Suprapubic skin (tissue), 4 donors: ENCODE measurements at regions not wholly inside any gene's neighbourhood (a gene's known extent, or its start where the extent isn't known, plus 50 kb on each side); places are given as distances from the start of the nearest gene placed in this dataset.

Source experiments
- DNase-seq, 2 donors: peaks; one replicate each; pipeline ENCODE4 v3.0.0-alpha.2; 2019; ENCODE audit warnings: low spot score in 2 of 2
- H3K27ac ChIP-seq: fragments of 200-600 bp; sonication (generic); one replicate; pipeline ENCODE4 v1.5.1; 2019
- H3K27me3 ChIP-seq: fragments of 200-600 bp; sonication (generic); one replicate; pipeline ENCODE4 v1.5.1; 2019
- H3K36me3 ChIP-seq: fragments of 200-600 bp; sonication (generic); one replicate; pipeline ENCODE4 v1.5.1; 2019
- H3K4me1 ChIP-seq: fragments of 200-600 bp; sonication (generic); one replicate; pipeline ENCODE4 v1.5.1; 2019
- H3K4me3 ChIP-seq: fragments of 200-600 bp; sonication (generic); one replicate; pipeline ENCODE4 v1.5.1; 2019; ENCODE audit warnings: mild to moderate bottlenecking
- H3K9me3 ChIP-seq: fragments of 200-600 bp; sonication (generic); one replicate; pipeline ENCODE4 v1.5.1; 2019
- EP300 ChIP-seq: sonication (generic); formaldehyde crosslinking; IDR thresholded peaks from one replicate; pipeline ENCODE4 v1.6.1; 2017; ENCODE audit warnings: antibody characterized with exemption
- POLR2A ChIP-seq, 2 donors: fragments of 450-650 bp; IDR thresholded peaks; one replicate each; pipeline ENCODE4 v1.6.1; 2017; ENCODE audit warnings: antibody characterized with exemption in 2 of 2, mild to moderate bottlenecking in 2 of 2, moderate library complexity in 2 of 2
- POLR2AphosphoS5 ChIP-seq, 3 donors: sonication (generic); formaldehyde crosslinking; IDR thresholded peaks; one replicate each; pipeline ENCODE4 v1.6.1; 2017; ENCODE audit warnings: antibody characterized with exemption in 3 of 3
- WGBS: methylation state at CpG from one replicate; pipeline ENCODE4 v1.1.5; 2018; 5-methylcytosine and 5-hydroxymethylcytosine counted together
- TF ChIP-seq, protein P1 (sequence below), 2 donors: fragments of 200-600 bp in 1 of 2; fragments of 450-650 bp in 1 of 2; sonication (generic) in 1 of 2; IDR thresholded peaks; one replicate each; pipeline ENCODE4 v1.5.1; 2016 to 2019; ENCODE audit warnings: antibody characterized with exemption in 2 of 2, mild to moderate bottlenecking in 1 of 2, moderate library complexity in 1 of 2

DNA sequence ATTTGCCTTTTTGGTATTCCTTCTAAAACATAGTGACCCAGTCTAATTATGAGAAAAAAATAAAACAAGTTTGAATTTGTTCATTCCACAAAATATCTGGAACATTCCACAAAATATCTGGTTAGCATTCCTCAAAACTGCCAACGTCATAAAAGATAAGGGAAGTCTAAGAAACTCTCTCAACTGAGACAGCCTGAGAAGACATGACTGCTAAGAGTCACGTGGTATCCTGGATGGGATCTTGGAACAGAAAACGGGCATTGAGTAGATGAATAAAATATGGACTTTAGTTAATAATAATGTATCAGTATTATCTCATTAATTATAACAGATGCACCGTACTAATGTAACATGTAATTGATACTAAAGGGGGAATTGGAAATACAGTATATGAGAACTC lies 280.9 kb downstream of the ARAP2 start:
- H3K4me1 ChIP-seq, result no peaks in the 10 kb centered on the region
- no peaks in the 10 kb centered on the region for H3K36me3 ChIP-seq
- H3K4me3 ChIP-seq, result no peak overlapping the region
- DNase-seq, result no peak
- TF ChIP-seq EP300 (no peak), POLR2AphosphoS5 (IDR thresholded peaks at IDR 0.05) (no peak), POLR2A (IDR thresholded peaks at IDR 0.05) (no peak)
- TF ChIP-seq, protein P1, sequence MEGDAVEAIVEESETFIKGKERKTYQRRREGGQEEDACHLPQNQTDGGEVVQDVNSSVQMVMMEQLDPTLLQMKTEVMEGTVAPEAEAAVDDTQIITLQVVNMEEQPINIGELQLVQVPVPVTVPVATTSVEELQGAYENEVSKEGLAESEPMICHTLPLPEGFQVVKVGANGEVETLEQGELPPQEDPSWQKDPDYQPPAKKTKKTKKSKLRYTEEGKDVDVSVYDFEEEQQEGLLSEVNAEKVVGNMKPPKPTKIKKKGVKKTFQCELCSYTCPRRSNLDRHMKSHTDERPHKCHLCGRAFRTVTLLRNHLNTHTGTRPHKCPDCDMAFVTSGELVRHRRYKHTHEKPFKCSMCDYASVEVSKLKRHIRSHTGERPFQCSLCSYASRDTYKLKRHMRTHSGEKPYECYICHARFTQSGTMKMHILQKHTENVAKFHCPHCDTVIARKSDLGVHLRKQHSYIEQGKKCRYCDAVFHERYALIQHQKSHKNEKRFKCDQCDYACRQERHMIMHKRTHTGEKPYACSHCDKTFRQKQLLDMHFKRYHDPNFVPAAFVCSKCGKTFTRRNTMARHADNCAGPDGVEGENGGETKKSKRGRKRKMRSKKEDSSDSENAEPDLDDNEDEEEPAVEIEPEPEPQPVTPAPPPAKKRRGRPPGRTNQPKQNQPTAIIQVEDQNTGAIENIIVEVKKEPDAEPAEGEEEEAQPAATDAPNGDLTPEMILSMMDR (IDR thresholded peaks at IDR 0.05), result no peak
- H3K9me3 ChIP-seq, result no peaks in the 10 kb centered on the region
- no peaks in the 10 kb centered on the region for H3K27me3 ChIP-seq
- 84% methylated on average over 4 of the region's 4 CpGs for WGBS
- H3K27ac ChIP-seq, result no peak overlapping the region

DNA sequence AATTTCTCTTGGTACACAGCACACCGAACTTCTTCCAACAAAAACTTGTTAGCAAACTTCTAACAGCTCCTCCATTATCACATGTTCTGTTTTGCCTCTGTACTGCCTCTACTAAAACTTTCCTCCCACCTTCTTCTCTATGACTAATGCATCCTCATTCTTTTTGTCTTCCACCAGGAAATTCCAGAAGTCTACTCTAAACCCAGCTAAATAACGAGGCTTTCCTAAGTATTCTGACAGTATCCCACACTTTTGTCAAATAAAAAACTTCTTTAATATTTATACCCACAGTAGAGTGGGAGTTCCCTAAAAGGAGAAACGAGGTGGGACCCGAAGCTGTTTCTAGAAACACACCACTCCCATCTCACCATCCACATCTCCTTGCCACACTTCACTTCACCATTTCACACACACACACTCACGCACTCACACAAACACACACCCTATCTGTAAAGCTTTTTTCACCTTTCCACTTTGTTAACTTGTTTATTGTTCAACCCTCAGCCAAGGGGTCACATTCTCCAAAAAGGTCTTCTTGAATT lies 280.3 kb downstream of the ARAP2 start:
- 73% methylated on average over 5 of the region's 5 CpGs for WGBS
- H3K9me3 ChIP-seq, result no peaks in the 10 kb centered on the region
- TF ChIP-seq, protein P1 (IDR thresholded peaks at IDR 0.05), result no peak
- TF ChIP-seq EP300 (no peak), POLR2A (IDR thresholded peaks at IDR 0.05) (no peak), POLR2AphosphoS5 (IDR thresholded peaks at IDR 0.05) (no peak)

DNA sequence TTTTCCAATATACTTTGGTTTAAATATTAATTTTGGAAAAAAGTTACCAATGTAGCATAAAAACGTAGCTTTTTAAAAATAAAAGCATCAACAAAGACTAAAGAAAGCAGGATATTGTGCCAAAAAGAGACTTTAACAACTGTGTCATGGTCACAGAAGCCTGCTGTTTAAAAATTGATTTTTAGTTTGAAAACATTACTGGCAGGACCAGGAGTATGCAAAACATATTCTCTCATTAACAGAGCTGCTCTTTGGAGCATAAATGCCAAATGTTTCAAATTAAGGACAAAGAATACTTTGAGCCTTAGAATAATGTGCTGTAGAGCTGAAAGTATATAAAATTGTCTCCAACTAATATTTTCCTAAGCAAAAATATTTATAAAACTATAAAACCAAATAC lies 279.0 kb downstream of the ARAP2 start:
- Histone ChIP-seq H3K27ac (no peak overlapping the region), H3K27me3 (no peaks in the 10 kb centered on the region), H3K36me3 (no peaks in the 10 kb centered on the region), H3K4me3 (no peak overlapping the region), H3K4me1 (no peaks in the 10 kb centered on the region), H3K9me3 (no peaks in the 10 kb centered on the region)
- no peak for DNase-seq
- WGBS, result 59% methylated on average over 1 of the region's 1 CpG
- TF ChIP-seq POLR2AphosphoS5 (IDR thresholded peaks at IDR 0.05), result no peak
- no peak for TF ChIP-seq POLR2A (IDR thresholded peaks at IDR 0.05)
- TF ChIP-seq, protein P1 (IDR thresholded peaks at IDR 0.05), result no peak

More for the DNA sequence above, 280.3 kb downstream of the ARAP2 start:
- no peaks in the 10 kb centered on the region for H3K4me1 ChIP-seq
- no peaks in the 10 kb centered on the region for H3K27me3 ChIP-seq
- H3K4me3 ChIP-seq, result no peak overlapping the region
- no peak for DNase-seq
- H3K27ac ChIP-seq, result no peak overlapping the region
- no peaks in the 10 kb centered on the region for H3K36me3 ChIP-seq

DNA sequence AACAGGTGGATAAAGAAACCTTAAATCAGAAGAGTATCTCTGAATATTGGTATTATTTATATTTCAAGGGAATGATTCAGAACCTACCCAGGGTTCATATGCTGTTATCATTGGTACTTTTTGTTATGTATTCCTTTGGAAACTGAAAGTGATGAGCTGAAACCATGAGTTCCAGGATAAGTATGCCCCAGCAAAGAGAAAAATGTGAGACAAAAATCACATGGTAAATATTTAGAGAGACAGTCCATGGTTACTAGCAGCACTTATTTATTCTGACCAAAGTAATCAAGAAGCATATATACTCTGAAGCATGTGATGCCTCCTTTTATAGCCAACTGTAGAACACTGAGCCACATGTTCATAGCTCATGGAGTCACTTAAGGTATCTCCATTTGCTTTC lies 277.7 kb downstream of the ARAP2 start:
- Histone ChIP-seq H3K9me3 (no peaks in the 10 kb centered on the region), H3K4me1 (no peaks in the 10 kb centered on the region), H3K27ac (no peak overlapping the region), H3K27me3 (no peaks in the 10 kb centered on the region), H3K36me3 (no peaks in the 10 kb centered on the region), H3K4me3 (no peak overlapping the region)
- TF ChIP-seq EP300, result no peak
- TF ChIP-seq, protein P1 (IDR thresholded peaks at IDR 0.05), result no peak
- no peak for TF ChIP-seq POLR2AphosphoS5 (IDR thresholded peaks at IDR 0.05)
- no peak for TF ChIP-seq POLR2A (IDR thresholded peaks at IDR 0.05)
- no peak for DNase-seq

DNA sequence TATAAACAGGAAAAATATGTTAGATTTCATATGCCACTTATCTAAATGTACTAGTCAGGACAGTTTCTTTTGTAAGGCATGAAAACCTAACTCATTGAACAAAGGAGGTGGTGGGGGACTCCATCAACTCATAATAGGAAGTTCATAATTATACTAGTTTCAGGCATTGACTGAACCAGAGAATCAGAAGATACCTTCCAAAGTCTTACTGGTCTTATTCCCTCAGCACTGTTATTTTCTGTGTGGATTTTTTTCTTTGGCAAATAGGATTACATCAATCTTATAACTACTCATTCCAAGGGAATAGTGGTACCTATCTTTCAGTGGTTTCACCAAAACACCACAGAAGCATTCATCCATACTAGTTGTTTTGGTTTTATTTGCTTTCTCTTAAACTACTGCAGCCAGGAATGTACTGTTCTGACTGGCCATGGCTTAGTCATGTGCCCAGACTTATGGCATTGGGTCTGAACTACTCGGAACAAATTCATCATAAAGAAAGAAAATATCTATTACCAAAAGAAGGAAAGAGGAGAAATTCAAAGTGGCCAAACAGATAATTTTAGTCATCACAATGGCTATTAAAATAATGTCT lies 273.9 kb downstream of the ARAP2 start:
- TF ChIP-seq POLR2AphosphoS5 (IDR thresholded peaks at IDR 0.05) (no peak), POLR2A (IDR thresholded peaks at IDR 0.05) (no peak), EP300 (no peak)
- TF ChIP-seq, protein P1 (IDR thresholded peaks at IDR 0.05), result no peak
- 83% methylated on average over 1 of the region's 1 CpG for WGBS
- H3K27ac ChIP-seq, result no peak overlapping the region
- no peaks in the 10 kb centered on the region for H3K9me3 ChIP-seq
- H3K36me3 ChIP-seq, result no peaks in the 10 kb centered on the region
- DNase-seq, result no peak
- H3K27me3 ChIP-seq, result no peaks in the 10 kb centered on the region
- no peaks in the 10 kb centered on the region for H3K4me1 ChIP-seq
- H3K4me3 ChIP-seq, result no peak overlapping the region
